Fibroblast of lung (primary cell): ENCODE measurements at regions not wholly inside any gene's neighbourhood (a gene's known extent, or its start where the extent isn't known, plus 50 kb on each side); places are given as distances from the start of the nearest gene placed in this dataset.
"Not testable (repeated sequence)": the region's sequence is repeated elsewhere in the genome, so short reads cannot be mapped to it uniquely, and the experiment has no call there.

ENCODE experiments used
- DNase-seq, 2 donors: peaks; one replicate each; pipeline versions ENCODE4 v3.0.0 to v3.0.0-alpha.2; 2010; ENCODE audit warnings: low read depth in 2 of 2
- H2AFZ ChIP-seq: 2 replicates; pipeline ENCODE4 v1.5.1; 2012; ENCODE audit warnings: low read length, control low read depth, inconsistent platforms
- H3K27ac ChIP-seq: 2 replicates; pipeline ENCODE4 v1.5.1; 2011; ENCODE audit warnings: low read length, control low read depth; ENCODE audit not compliant: insufficient read depth
- H3K27me3 ChIP-seq: 2 replicates; pipeline ENCODE4 v1.5.1; 2011; ENCODE audit warnings: mild to moderate bottlenecking, low read length; ENCODE audit not compliant: control insufficient read depth, insufficient read depth
- H3K36me3 ChIP-seq: 2 replicates; pipeline ENCODE4 v1.5.1; 2011; ENCODE audit warnings: low read length; ENCODE audit not compliant: control insufficient read depth, insufficient read depth
- H3K4me1 ChIP-seq: 2 replicates; pipeline ENCODE4 v1.5.1; 2011; ENCODE audit warnings: low read length; ENCODE audit not compliant: control insufficient read depth, insufficient read depth; ENCODE audit errors: extremely low read depth
- H3K4me2 ChIP-seq: 2 replicates; pipeline ENCODE4 v1.5.1; 2011; ENCODE audit warnings: low read length, control low read depth; ENCODE audit not compliant: insufficient read depth; ENCODE audit errors: extremely low read depth
- H3K4me3 ChIP-seq, 4 experiments: fragments of 200-600 bp in 1 of 4; sonication (generic) in 1 of 4; replicated peaks in 1 of 4; 2 replicates each; pipeline ENCODE4 v1.5.1; 2011 to 2016; ENCODE audit warnings: low read length in 4 of 4, low read depth in 3 of 4, mild to moderate bottlenecking in 3 of 4, control low read depth in 2 of 4, inconsistent platforms in 1 of 4, mixed read lengths in 1 of 4; ENCODE audit not compliant: insufficient read depth in 1 of 4; ENCODE audit errors: control extremely low read depth in 1 of 4
- H3K79me2 ChIP-seq: 2 replicates; pipeline ENCODE4 v1.5.1; 2012; ENCODE audit warnings: mild to moderate bottlenecking, low read length, inconsistent platforms; ENCODE audit not compliant: control insufficient read depth, insufficient read depth
- H3K9ac ChIP-seq: 2 replicates; pipeline ENCODE4 v1.5.1; 2011; ENCODE audit warnings: mild to moderate bottlenecking, low read length, control low read depth; ENCODE audit not compliant: insufficient read depth
- H3K9me3 ChIP-seq: 2 replicates; pipeline ENCODE4 v1.5.1; 2012; ENCODE audit warnings: low read depth, low read length; ENCODE audit not compliant: control insufficient read depth, insufficient read depth
- H4K20me1 ChIP-seq: 2 replicates; pipeline ENCODE4 v1.5.1; 2011; ENCODE audit warnings: low read length; ENCODE audit not compliant: control insufficient read depth, insufficient read depth; ENCODE audit errors: extremely low read depth
- CTCF ChIP-seq, 2 donors: IDR thresholded peaks in 1 of 2; conservative IDR thresholded peaks in 1 of 2; 1 replicate in 1 of 2; 2 replicates in 1 of 2; pipeline ENCODE4 v1.5.1; 2011 to 2012; ENCODE audit warnings: low read length in 2 of 2, control low read depth in 1 of 2, inconsistent platforms in 1 of 2, low read depth in 1 of 2, mild to moderate bottlenecking in 1 of 2
- EZH2 ChIP-seq: IDR thresholded peaks from 2 replicates; pipeline ENCODE4 v1.5.1; 2012; ENCODE audit warnings: low read length, control low read depth, mild to moderate bottlenecking; ENCODE audit errors: missing control alignments

- Histone ChIP-seq H3K79me2 (no peaks in the 10 kb centered on the region), H2AFZ (no peak overlapping the region), H3K27ac (no peak overlapping the region), H3K4me3 (no peak overlapping the region), H3K9ac (no peak overlapping the region), H3K4me2 (no peak overlapping the region), H3K4me1 (no peaks in the 10 kb centered on the region), H3K9me3 (no peaks in the 10 kb centered on the region), H3K27me3 (no peaks in the 10 kb centered on the region), H4K20me1 (no peaks in the 10 kb centered on the region), H3K36me3 (no peaks in the 10 kb centered on the region)
- TF ChIP-seq CTCF (conservative IDR thresholded peaks at IDR 0.05 in 1 of 2, IDR thresholded peaks at IDR 0.05 in 1 of 2; ENCODE audit: low read depth in 1 of 2, low read length in 2 of 2) (no peak), EZH2 (no peak)
- DNase-seq, result no peak
Measured at GRCh38 chr5:117539692-117540091, 965.1 kb upstream of the SEMA6A start.

- TF ChIP-seq EZH2, result no peak
- no peak for TF ChIP-seq CTCF (conservative IDR thresholded peaks at IDR 0.05 in 1 of 2, IDR thresholded peaks at IDR 0.05 in 1 of 2; ENCODE audit: low read depth in 1 of 2, low read length in 2 of 2)
- Histone ChIP-seq H3K27ac (no peak overlapping the region), H3K4me1 (no peaks in the 10 kb centered on the region), H3K36me3 (no peaks in the 10 kb centered on the region), H4K20me1 (no peaks in the 10 kb centered on the region), H3K79me2 (no peaks in the 10 kb centered on the region), H3K4me3 (no peak overlapping the region), H2AFZ (no peak overlapping the region), H3K9ac (no peak overlapping the region), H3K27me3 (no peaks in the 10 kb centered on the region), H3K9me3 (no peaks in the 10 kb centered on the region), H3K4me2 (no peak overlapping the region)
- DNase-seq, result no peak
Measured at GRCh38 chr5:117533792-117534191, 959.2 kb upstream of the SEMA6A start.

DNA sequence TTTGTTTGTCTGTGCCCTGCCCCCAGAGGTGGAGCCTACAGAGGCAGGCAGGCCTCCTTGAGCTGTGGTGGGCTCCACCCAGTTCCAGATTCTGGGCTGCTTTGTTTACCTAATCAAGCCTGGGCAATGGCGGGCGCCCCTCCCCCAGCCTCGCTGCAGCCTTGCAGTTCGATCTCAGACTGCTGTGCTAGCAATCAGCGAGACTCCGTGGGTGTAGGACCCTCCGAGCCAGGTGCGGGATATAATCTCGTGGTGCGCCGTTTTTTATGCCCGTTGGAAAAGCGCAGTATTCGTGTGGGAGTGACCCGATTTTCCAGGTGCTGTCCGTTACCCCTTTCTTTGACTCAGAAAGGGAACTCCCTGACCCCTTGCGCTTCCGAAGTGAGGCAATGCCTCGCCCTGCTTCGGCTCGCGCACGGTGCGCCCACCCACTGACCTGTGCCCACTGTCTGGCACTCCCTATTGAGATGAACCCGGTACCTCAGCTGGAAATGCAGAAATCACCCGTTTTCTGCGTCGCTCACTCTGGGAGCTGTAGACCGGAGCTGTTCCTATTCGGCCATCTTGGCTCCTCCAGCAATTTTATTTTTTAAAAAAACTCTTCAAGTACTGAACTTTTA lies 958.5 kb upstream of the SEMA6A start:
- H3K79me2 ChIP-seq, H3K4me3 ChIP-seq: not testable (repeated sequence)

More for the DNA sequence above, 958.5 kb upstream of the SEMA6A start:
- DNase-seq, H3K27ac ChIP-seq, H4K20me1 ChIP-seq, H3K27me3 ChIP-seq, H3K9ac ChIP-seq, H2AFZ ChIP-seq, H3K4me2 ChIP-seq, H3K4me1 ChIP-seq, H3K36me3 ChIP-seq, H3K9me3 ChIP-seq: not testable (repeated sequence)
